Neural crest cell (in vitro differentiated cells): ENCODE measurements at regions not wholly inside any gene's neighbourhood (a gene's known extent, or its start where the extent isn't known, plus 50 kb on each side); places are given as distances from the start of the nearest gene placed in this dataset.

ENCODE experiments used
- DNase-seq: peaks from one replicate; pipeline ENCODE4 v3.0.0; 2021; ENCODE audit warnings: low read depth, mixed read lengths, low spot score
- H3K27ac Mint-ChIP-seq: one replicate; pipeline ENCODE4 v1.8.0; 2021; ENCODE audit warnings: mild to moderate bottlenecking, mixed read lengths; ENCODE audit not compliant: unreplicated experiment
- H3K27me3 Mint-ChIP-seq: 2 replicates; pipeline ENCODE4 v1.8.0; 2021; ENCODE audit warnings: low read depth, mild to moderate bottlenecking, mixed read lengths
- H3K36me3 Mint-ChIP-seq: 2 replicates; pipeline ENCODE4 v1.8.0; 2021; ENCODE audit warnings: low read depth, mild to moderate bottlenecking, mixed read lengths
- H3K4me1 Mint-ChIP-seq: 2 replicates; pipeline ENCODE4 v1.8.0; 2021; ENCODE audit warnings: mixed read lengths
- H3K4me3 Mint-ChIP-seq: one replicate; pipeline ENCODE4 v1.8.0; 2021; ENCODE audit warnings: mild to moderate bottlenecking, mixed read lengths
- H3K9me3 Mint-ChIP-seq: 2 replicates; pipeline ENCODE4 v1.8.0; 2021; ENCODE audit warnings: mixed read lengths
- TF ChIP-seq, protein P1 (sequence below): fragments of 200-600 bp; sonication (generic); conservative IDR thresholded peaks from 2 replicates; pipeline ENCODE4 v1.5.0; 2021; ENCODE audit warnings: antibody characterized with exemption, mild to moderate bottlenecking

DNA sequence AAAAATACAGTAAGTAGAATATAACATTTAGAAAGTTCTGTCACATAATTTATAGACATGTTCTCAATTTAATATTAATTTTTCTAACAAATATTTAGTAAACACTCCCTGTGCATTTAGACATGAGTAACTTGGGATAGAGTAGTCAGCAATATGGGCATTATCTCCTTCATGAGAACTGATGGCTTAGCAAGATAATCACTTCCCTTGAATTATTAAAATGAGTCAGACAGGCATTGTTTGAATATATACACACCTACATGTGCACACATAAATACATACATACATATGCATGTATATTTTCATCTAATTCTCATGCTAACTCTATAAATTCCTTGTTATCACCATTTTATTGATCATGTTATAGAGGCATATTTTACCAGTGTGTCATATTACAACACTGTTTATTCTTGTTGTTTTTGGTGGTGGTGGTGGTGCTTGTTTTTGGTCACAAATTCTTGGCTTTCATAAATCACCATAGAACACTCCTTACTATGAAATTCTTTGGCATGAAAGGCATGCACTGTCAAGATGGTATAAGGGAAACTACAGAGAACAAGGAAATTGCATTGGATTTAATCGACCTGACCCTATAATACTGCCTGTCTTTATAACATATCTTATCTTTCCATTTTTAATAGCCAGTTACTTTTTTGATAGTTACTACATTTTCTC is 434.5 kb upstream of the MANEA start:
- TF ChIP-seq, protein P1, sequence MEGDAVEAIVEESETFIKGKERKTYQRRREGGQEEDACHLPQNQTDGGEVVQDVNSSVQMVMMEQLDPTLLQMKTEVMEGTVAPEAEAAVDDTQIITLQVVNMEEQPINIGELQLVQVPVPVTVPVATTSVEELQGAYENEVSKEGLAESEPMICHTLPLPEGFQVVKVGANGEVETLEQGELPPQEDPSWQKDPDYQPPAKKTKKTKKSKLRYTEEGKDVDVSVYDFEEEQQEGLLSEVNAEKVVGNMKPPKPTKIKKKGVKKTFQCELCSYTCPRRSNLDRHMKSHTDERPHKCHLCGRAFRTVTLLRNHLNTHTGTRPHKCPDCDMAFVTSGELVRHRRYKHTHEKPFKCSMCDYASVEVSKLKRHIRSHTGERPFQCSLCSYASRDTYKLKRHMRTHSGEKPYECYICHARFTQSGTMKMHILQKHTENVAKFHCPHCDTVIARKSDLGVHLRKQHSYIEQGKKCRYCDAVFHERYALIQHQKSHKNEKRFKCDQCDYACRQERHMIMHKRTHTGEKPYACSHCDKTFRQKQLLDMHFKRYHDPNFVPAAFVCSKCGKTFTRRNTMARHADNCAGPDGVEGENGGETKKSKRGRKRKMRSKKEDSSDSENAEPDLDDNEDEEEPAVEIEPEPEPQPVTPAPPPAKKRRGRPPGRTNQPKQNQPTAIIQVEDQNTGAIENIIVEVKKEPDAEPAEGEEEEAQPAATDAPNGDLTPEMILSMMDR, result no peak
- Mint-ChIP-seq H3K27me3 (no peaks in the 10 kb centered on the region), H3K4me1 (no peaks in the 10 kb centered on the region), H3K4me3 (no peak overlapping the region), H3K27ac (no peak overlapping the region), H3K36me3 (no peaks in the 10 kb centered on the region), H3K9me3 (no peaks in the 10 kb centered on the region)
- DNase-seq, result no peak

DNA sequence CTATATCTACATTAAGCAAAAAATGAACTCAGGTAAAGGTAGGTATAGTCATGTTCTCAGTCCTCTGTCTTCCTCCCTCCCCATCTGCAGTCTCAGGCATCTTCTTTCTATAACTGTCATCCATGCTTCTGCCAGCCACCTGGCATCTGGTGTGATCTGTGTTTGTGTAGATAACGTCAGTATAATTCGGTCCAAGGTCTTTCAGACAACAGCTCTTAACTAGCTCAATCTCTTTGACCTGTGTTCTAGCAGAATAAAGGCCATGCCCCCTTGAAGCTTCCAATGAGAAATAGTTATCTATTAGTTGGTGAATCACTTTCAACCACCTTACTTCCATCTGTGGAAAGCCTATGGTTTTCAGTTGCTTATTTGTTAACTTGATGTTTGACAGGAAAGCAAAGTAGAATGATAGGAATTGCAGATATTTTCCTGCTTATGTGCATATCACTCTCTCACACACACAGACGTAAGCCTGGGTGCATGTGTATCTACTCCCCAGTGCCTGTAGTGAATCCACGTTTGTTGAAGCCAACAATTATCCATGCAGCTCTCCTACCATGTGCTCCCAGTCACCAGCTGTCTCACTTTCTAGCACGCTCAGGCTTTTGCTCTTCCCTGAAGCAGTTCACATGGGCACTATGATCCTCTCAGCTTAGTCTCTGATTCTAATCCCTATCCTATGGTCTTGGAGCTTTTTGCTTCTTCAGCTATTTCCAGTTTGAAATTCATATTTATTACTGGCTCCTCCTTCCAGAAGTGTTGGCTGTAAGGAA is 433.7 kb upstream of the MANEA start:
- H3K4me3 Mint-ChIP-seq, result no peak overlapping the region
- no peaks in the 10 kb centered on the region for H3K36me3 Mint-ChIP-seq
- no peaks in the 10 kb centered on the region for H3K9me3 Mint-ChIP-seq
- no peak for DNase-seq
- H3K4me1 Mint-ChIP-seq, result no peaks in the 10 kb centered on the region
- TF ChIP-seq, protein P1, result no peak
- no peaks in the 10 kb centered on the region for H3K27me3 Mint-ChIP-seq
- H3K27ac Mint-ChIP-seq, result no peak overlapping the region

DNA sequence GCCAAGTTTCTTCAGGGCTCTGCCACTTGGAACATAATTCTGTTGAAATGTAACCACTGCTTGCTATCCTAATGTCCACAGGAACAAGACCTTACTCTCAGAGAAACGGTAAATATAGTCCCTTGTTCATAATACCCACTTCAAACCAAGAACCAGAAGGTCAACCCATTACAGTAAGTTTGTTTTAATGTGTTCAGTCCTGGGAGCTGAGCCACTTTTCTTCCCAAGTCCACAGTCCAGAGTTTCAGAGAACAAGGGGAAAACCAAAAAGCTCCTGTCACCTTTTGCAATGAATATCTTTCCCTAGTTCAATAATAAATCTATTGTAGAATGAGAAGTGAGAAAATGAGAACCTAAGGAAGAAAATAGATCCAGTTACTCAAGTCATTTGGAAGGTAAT is 431.9 kb upstream of the MANEA start:
- no peak for DNase-seq
- TF ChIP-seq, protein P1, result no peak
- H3K36me3 Mint-ChIP-seq, result no peaks in the 10 kb centered on the region
- H3K4me1 Mint-ChIP-seq, result no peaks in the 10 kb centered on the region
- no peaks in the 10 kb centered on the region for H3K9me3 Mint-ChIP-seq
- H3K27me3 Mint-ChIP-seq, result no peaks in the 10 kb centered on the region
- no peak overlapping the region for H3K27ac Mint-ChIP-seq
- no peak overlapping the region for H3K4me3 Mint-ChIP-seq

DNA sequence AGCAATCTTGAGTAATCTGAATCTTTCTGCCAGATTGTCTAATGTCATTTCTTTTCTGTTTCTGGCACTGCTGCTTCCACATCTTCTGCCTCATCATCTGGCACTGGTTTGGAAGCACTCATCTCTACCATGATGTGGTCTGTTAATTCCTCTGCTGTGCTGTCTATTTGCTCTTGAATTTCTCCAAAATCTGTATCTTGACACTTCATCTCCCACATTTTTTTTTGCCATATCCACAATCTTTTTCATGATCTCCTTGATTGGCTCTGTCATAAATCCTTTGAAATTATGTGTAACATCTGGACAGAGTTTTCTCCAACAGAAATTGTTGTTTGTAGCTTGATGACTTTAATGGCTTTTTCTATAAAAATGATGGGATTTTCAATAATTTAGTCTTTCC is 417.8 kb upstream of the MANEA start:
- Mint-ChIP-seq H3K4me3 (no peak overlapping the region), H3K4me1 (no peaks in the 10 kb centered on the region), H3K27me3 (no peaks in the 10 kb centered on the region), H3K27ac (no peak overlapping the region), H3K9me3 (peaks cover 3% of the 10 kb centered on the region), H3K36me3 (no peaks in the 10 kb centered on the region)
- DNase-seq, result no peak
- TF ChIP-seq, protein P1, result no peak

DNA sequence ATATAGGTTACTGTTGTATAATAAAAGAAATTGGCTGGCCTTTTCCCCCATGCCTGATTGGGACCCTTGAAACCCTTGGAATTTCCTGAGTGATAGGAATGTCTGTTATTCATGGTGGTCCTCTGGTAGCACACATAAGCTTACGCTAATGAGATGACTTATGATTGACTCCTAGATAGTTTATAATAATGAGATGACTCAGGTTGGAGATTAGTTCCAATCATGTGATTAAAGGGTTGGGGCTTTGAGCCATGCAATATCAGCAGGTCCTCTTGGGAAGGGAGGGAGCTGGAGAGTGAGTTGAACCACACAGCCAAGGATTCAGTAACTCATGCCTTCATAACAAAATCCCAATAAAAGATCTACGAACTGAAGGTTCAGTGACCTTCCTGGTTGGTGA is 407.6 kb upstream of the MANEA start:
- Mint-ChIP-seq H3K9me3 (no peaks in the 10 kb centered on the region), H3K27me3 (peaks cover 3% of the 10 kb centered on the region), H3K4me3 (no peak overlapping the region), H3K4me1 (no peaks in the 10 kb centered on the region), H3K36me3 (no peaks in the 10 kb centered on the region), H3K27ac (no peak overlapping the region)
- TF ChIP-seq, protein P1, result no peak
- DNase-seq, result no peak
